Liver (tissue), 8 donors: ENCODE measurements at regions not wholly inside any gene's neighbourhood (a gene's known extent, or its start where the extent isn't known, plus 50 kb on each side); places are given as distances from the start of the nearest gene placed in this dataset.

ENCODE experiments used
- DNase-seq: peaks from one replicate; pipeline ENCODE4 v3.0.0-alpha.2; 2017; ENCODE audit warnings: low spot score
- H3K27ac ChIP-seq, 2 donors: one replicate each; pipeline ENCODE4 v1.7.0; 2013; ENCODE audit warnings: inconsistent platforms in 2 of 2, low read length in 2 of 2, control low read depth in 1 of 2, low read depth in 1 of 2, mild to moderate bottlenecking in 1 of 2
- H3K27me3 ChIP-seq, 4 donors: one replicate each; pipeline versions ENCODE4 v1.6.1 to v1.7.0; 2013; ENCODE audit warnings: low read length in 3 of 4, inconsistent platforms in 1 of 4, mild to moderate bottlenecking in 1 of 4, moderate library complexity in 1 of 4; ENCODE audit not compliant: control insufficient read depth in 4 of 4, insufficient read depth in 4 of 4
- H3K36me3 ChIP-seq, 4 donors: one replicate each; pipeline versions ENCODE4 v1.6.1 to v1.7.0; 2013; ENCODE audit warnings: low read length in 3 of 4, mild to moderate bottlenecking in 3 of 4, low read depth in 1 of 4, moderate library complexity in 1 of 4; ENCODE audit not compliant: control insufficient read depth in 4 of 4, insufficient read depth in 3 of 4
- H3K4me1 ChIP-seq, 4 donors: one replicate each; pipeline versions ENCODE4 v1.6.1 to v1.7.0; 2013; ENCODE audit warnings: low read length in 3 of 4, mild to moderate bottlenecking in 3 of 4, moderate library complexity in 1 of 4; ENCODE audit not compliant: control insufficient read depth in 4 of 4, insufficient read depth in 4 of 4
- H3K4me3 ChIP-seq, 3 donors: one replicate each; pipeline versions ENCODE4 v1.6.1 to v1.7.0; 2013; ENCODE audit warnings: low read length in 3 of 3, control low read depth in 1 of 3, low read depth in 1 of 3, mild to moderate bottlenecking in 1 of 3
- H3K9ac ChIP-seq, 2 donors: one replicate each; pipeline ENCODE4 v1.7.0; 2013; ENCODE audit warnings: low read length in 2 of 2, mild to moderate bottlenecking in 2 of 2, moderate library complexity in 2 of 2, control low read depth in 1 of 2, low read depth in 1 of 2
- H3K9me3 ChIP-seq, 4 donors: one replicate each; pipeline versions ENCODE4 v1.6.1 to v1.7.0; 2013; ENCODE audit warnings: low read length in 3 of 4; ENCODE audit not compliant: control insufficient read depth in 4 of 4
- ATF3 ChIP-seq: IDR thresholded peaks from 2 replicates; pipeline ENCODE4 v1.6.1; 2016; ENCODE audit warnings: antibody characterized with exemption
- CTCF ChIP-seq: fragments of 150-350 bp; IDR thresholded peaks from 2 replicates; pipeline ENCODE4 v1.5.1; 2017; ENCODE audit warnings: improper control_type of control experiment, low read depth, low read length; ENCODE audit not compliant: missing input control
- EGR1 ChIP-seq, 2 donors: IDR thresholded peaks; 2 replicates each; pipeline ENCODE4 v1.6.1; 2016 to 2018; ENCODE audit warnings: antibody characterized with exemption in 2 of 2, low read depth in 2 of 2
- FOXA1 ChIP-seq: IDR thresholded peaks from 2 replicates; pipeline ENCODE4 v1.6.1; 2016; ENCODE audit warnings: antibody characterized with exemption
- FOXA2 ChIP-seq: IDR thresholded peaks from 2 replicates; pipeline ENCODE4 v1.6.1; 2016; ENCODE audit warnings: antibody characterized with exemption
- GABPA ChIP-seq, 2 donors: IDR thresholded peaks in 1 of 2; conservative IDR thresholded peaks in 1 of 2; 2 replicates each; pipeline ENCODE4 v1.6.1; 2016; ENCODE audit warnings: antibody characterized with exemption in 2 of 2, mild to moderate bottlenecking in 1 of 2, moderate library complexity in 1 of 2
- HNF4A ChIP-seq, 2 donors: conservative IDR thresholded peaks; 2 replicates each; pipeline ENCODE4 v1.6.1; 2016; ENCODE audit warnings: antibody characterized with exemption in 2 of 2, mild to moderate bottlenecking in 2 of 2
- HNF4G ChIP-seq: IDR thresholded peaks from 2 replicates; pipeline ENCODE4 v1.6.1; 2016; ENCODE audit warnings: antibody characterized with exemption
- JUND ChIP-seq, 2 donors: IDR thresholded peaks; 2 replicates each; pipeline ENCODE4 v1.6.1; 2016; ENCODE audit warnings: antibody characterized with exemption in 2 of 2
- MAX ChIP-seq: IDR thresholded peaks from 2 replicates; pipeline ENCODE4 v1.6.1; 2016; ENCODE audit warnings: antibody characterized with exemption
- NR2F2 ChIP-seq: IDR thresholded peaks from 2 replicates; pipeline ENCODE4 v1.6.1; 2016; ENCODE audit warnings: antibody characterized with exemption
- RAD21 ChIP-seq, 2 donors: IDR thresholded peaks; 2 replicates each; pipeline ENCODE4 v1.6.1; 2016; ENCODE audit warnings: antibody characterized with exemption in 2 of 2, mild to moderate bottlenecking in 2 of 2
- REST ChIP-seq: IDR thresholded peaks from 2 replicates; pipeline ENCODE4 v1.6.1; 2016; ENCODE audit warnings: antibody characterized with exemption, mild to moderate bottlenecking
- RXRA ChIP-seq, 2 donors: IDR thresholded peaks; 2 replicates each; pipeline ENCODE4 v1.6.1; 2017 to 2018; ENCODE audit warnings: antibody characterized with exemption in 2 of 2, mild to moderate bottlenecking in 1 of 2
- SP1 ChIP-seq: IDR thresholded peaks from 2 replicates; pipeline ENCODE4 v1.6.1; 2018; ENCODE audit warnings: antibody characterized with exemption, mild to moderate bottlenecking
- TAF1 ChIP-seq: conservative IDR thresholded peaks from 2 replicates; pipeline ENCODE4 v1.6.1; 2016; ENCODE audit warnings: antibody characterized with exemption, mild to moderate bottlenecking
- YY1 ChIP-seq: IDR thresholded peaks from 2 replicates; pipeline ENCODE4 v1.6.1; 2016; ENCODE audit warnings: antibody characterized with exemption, mild to moderate bottlenecking
- ZBTB33 ChIP-seq: IDR thresholded peaks from 2 replicates; pipeline ENCODE4 v1.6.1; 2016; ENCODE audit warnings: antibody characterized with exemption
- WGBS: extraction: QIAGEN DNeasy Blood & Tissue Kit; methylation state at CpG from one replicate; pipeline ENCODE4 v1.1.7; 2013; 5-methylcytosine and 5-hydroxymethylcytosine counted together
- donor health status: healthy.
- donor health status: healthy.
- donor health status: healthy.
- donor health status: healthy.
- donor health status: healthy.

- H3K27me3 ChIP-seq: no peaks in the 10 kb centered on the region
- H3K4me3 ChIP-seq: no peak overlapping the region
- H3K36me3 ChIP-seq: no peaks in the 10 kb centered on the region
- WGBS: 60% methylated on average over 3 of the region's 3 CpGs
- DNase-seq: no peak
- no peak overlapping the region for H3K9ac ChIP-seq
- TF ChIP-seq HNF4A (conservative IDR thresholded peaks at IDR 0.05): no peak
- no peak for TF ChIP-seq RAD21 (IDR thresholded peaks at IDR 0.05)
- TF ChIP-seq YY1: no peak
- no peak for TF ChIP-seq ATF3
- no peak for TF ChIP-seq NR2F2
- TF ChIP-seq FOXA1: no peak
- TF ChIP-seq CTCF: no peak
- no peak for TF ChIP-seq JUND (IDR thresholded peaks at IDR 0.05)
- TF ChIP-seq FOXA2: no peak
- TF ChIP-seq MAX: no peak
- no peak for TF ChIP-seq REST
- no peak for TF ChIP-seq GABPA (IDR thresholded peaks at IDR 0.05 in 1 of 2, conservative IDR thresholded peaks at IDR 0.05 in 1 of 2)
- TF ChIP-seq SP1: no peak
- TF ChIP-seq EGR1 (IDR thresholded peaks at IDR 0.05; ENCODE audit: low read depth in 2 of 2): no peak
- no peak for TF ChIP-seq HNF4G
- TF ChIP-seq ZBTB33: no peak
- no peak for TF ChIP-seq RXRA (IDR thresholded peaks at IDR 0.05)
- no peak for TF ChIP-seq TAF1
- H3K9me3 ChIP-seq: no peaks in the 10 kb centered on the region
- H3K27ac ChIP-seq: no peak overlapping the region
- H3K4me1 ChIP-seq: no peaks in the 10 kb centered on the region
These were observed 322.1 kb upstream of the NOCT start for GRCh38 chr4:138693526-138693925.

- Histone ChIP-seq H3K4me1 (no peaks in the 10 kb centered on the region), H3K27me3 (no peaks in the 10 kb centered on the region), H3K36me3 (no peaks in the 10 kb centered on the region), H3K27ac (no peak overlapping the region), H3K9me3 (no peaks in the 10 kb centered on the region), H3K4me3 (no peak overlapping the region), H3K9ac (no peak overlapping the region)
- DNase-seq: no peak
- no peak for TF ChIP-seq YY1
- TF ChIP-seq ZBTB33: no peak
These were observed 323.2 kb upstream of the NOCT start for GRCh38 chr4:138692411-138692810.
